Smooth muscle cell (in vitro differentiated cells): ENCODE measurements at regions not wholly inside any gene's neighbourhood (a gene's known extent, or its start where the extent isn't known, plus 50 kb on each side); places are given as distances from the start of the nearest gene placed in this dataset.

Experiments
- DNase-seq: peaks from one replicate; lab custom pipeline; 2025; ENCODE audit not compliant: unreplicated experiment; lab: John Stamatoyannopoulos, UW
- H2AFZ ChIP-seq: fragments of 200-600 bp; sonication (generic); 2 replicates; pipeline ENCODE4 v1.6.0; 2016; ENCODE audit warnings: antibody characterized with exemption, low read depth, mild to moderate bottlenecking
- H3F3A ChIP-seq: fragments of 200-600 bp; sonication (generic); 2 replicates; pipeline ENCODE4 v1.6.0; 2017; ENCODE audit warnings: antibody characterized with exemption, low read depth
- H3K27ac ChIP-seq: fragments of 200-600 bp; sonication (generic); 2 replicates; pipeline ENCODE4 v1.5.1; 2016; ENCODE audit warnings: low read depth, mild to moderate bottlenecking
- H3K27me3 ChIP-seq: fragments of 200-600 bp; sonication (generic); 2 replicates; pipeline ENCODE4 v1.6.1; 2016; ENCODE audit warnings: low read depth, mild to moderate bottlenecking
- H3K36me3 ChIP-seq: fragments of 200-600 bp; sonication (generic); 2 replicates; pipeline ENCODE4 v1.5.1; 2016; ENCODE audit warnings: low read depth
- H3K4me1 ChIP-seq: fragments of 200-600 bp; sonication (generic); 2 replicates; pipeline ENCODE4 v1.5.1; 2016; ENCODE audit warnings: low read depth
- H3K4me2 ChIP-seq: fragments of 200-600 bp; sonication (generic); 2 replicates; pipeline ENCODE4 v1.6.0; 2016; ENCODE audit warnings: mild to moderate bottlenecking
- H3K4me3 ChIP-seq: fragments of 200-600 bp; sonication (generic); 2 replicates; pipeline ENCODE4 v1.5.1; 2016; ENCODE audit warnings: mild to moderate bottlenecking
- H3K79me2 ChIP-seq: fragments of 200-600 bp; sonication (generic); 2 replicates; pipeline ENCODE4 v1.6.0; 2016; ENCODE audit warnings: low read depth, mild to moderate bottlenecking
- H3K9ac ChIP-seq: fragments of 200-600 bp; sonication (generic); 2 replicates; pipeline ENCODE4 v1.6.0; 2016; ENCODE audit warnings: low read depth
- H3K9me3 ChIP-seq: fragments of 200-600 bp; sonication (generic); replicated peaks from 2 replicates; pipeline ENCODE4 v1.5.1; 2016; ENCODE audit warnings: low read depth
- H4K20me1 ChIP-seq: fragments of 200-600 bp; sonication (generic); 2 replicates; pipeline ENCODE4 v1.6.0; 2016; ENCODE audit warnings: low read depth
- CTCF ChIP-seq: fragments of 200-600 bp; sonication (generic); IDR thresholded peaks from 2 replicates; pipeline ENCODE4 v1.5.1; 2017; ENCODE audit warnings: borderline replicate concordance, mild to moderate bottlenecking, antibody characterized with exemption; ENCODE audit not compliant: insufficient read depth, poor library complexity, severe bottlenecking
- WGBS: methylation state at CpG from one replicate; pipeline ENCODE4 v1.1.7; 2016; ENCODE audit warnings: low lambda C conversion rate; 5-methylcytosine and 5-hydroxymethylcytosine counted together

GRCh38 chr16:8376430-8376829 is 213.9 kb downstream of the TMEM114 start:
- Histone ChIP-seq H3F3A (no peaks in the 10 kb centered on the region), H3K4me3 (no peak overlapping the region), H3K9me3 (no peaks in the 10 kb centered on the region), H3K4me1 (peaks cover 12% of the 10 kb centered on the region), H2AFZ (no peak overlapping the region), H3K9ac (no peak overlapping the region), H3K4me2 (no peak overlapping the region), H3K27me3 (no peaks in the 10 kb centered on the region), H4K20me1 (no peaks in the 10 kb centered on the region), H3K36me3 (no peaks in the 10 kb centered on the region), H3K79me2 (no peaks in the 10 kb centered on the region), H3K27ac (no peak overlapping the region)
- no peak for TF ChIP-seq CTCF
- no peak for DNase-seq
- WGBS: 85% methylated on average over 2 of the region's 2 CpGs

- Histone ChIP-seq H3K9ac (no peak overlapping the region), H2AFZ (no peak overlapping the region), H3K4me1 (peaks cover 4% of the 10 kb centered on the region), H3K4me3 (no peak overlapping the region), H3K36me3 (no peaks in the 10 kb centered on the region), H3K27ac (no peak overlapping the region), H3K79me2 (no peaks in the 10 kb centered on the region), H3K4me2 (no peak overlapping the region), H3K27me3 (no peaks in the 10 kb centered on the region), H3K9me3 (no peaks in the 10 kb centered on the region), H4K20me1 (no peaks in the 10 kb centered on the region), H3F3A (no peaks in the 10 kb centered on the region)
- no peak for TF ChIP-seq CTCF
- 88% methylated on average over 1 of the region's 1 CpG for WGBS
- DNase-seq: no peak
Observed at GRCh38 chr16:8375232-8375587, 215.1 kb downstream of the TMEM114 start.

- Histone ChIP-seq H3K9ac (no peak overlapping the region), H3K4me2 (no peak overlapping the region), H3K36me3 (no peaks in the 10 kb centered on the region), H3K27me3 (no peaks in the 10 kb centered on the region), H3K4me3 (no peak overlapping the region), H3K27ac (no peak overlapping the region), H2AFZ (no peak overlapping the region), H4K20me1 (no peaks in the 10 kb centered on the region), H3K79me2 (no peaks in the 10 kb centered on the region), H3F3A (no peaks in the 10 kb centered on the region), H3K4me1 (no peaks in the 10 kb centered on the region), H3K9me3 (no peaks in the 10 kb centered on the region)
- no peak for DNase-seq
- TF ChIP-seq CTCF: no peak
- 72% methylated on average over 8 of the region's 8 CpGs for WGBS
Observed at GRCh38 chr16:8374586-8375231, 215.6 kb downstream of the TMEM114 start.

GRCh38 chr16:8373676-8374431 is 216.5 kb downstream of the TMEM114 start:
- no peak overlapping the region for H2AFZ ChIP-seq
- H3K36me3 ChIP-seq: no peaks in the 10 kb centered on the region
- no peak for TF ChIP-seq CTCF
- no peaks in the 10 kb centered on the region for H3K4me1 ChIP-seq
- no peaks in the 10 kb centered on the region for H3K27me3 ChIP-seq
- 90% methylated on average over 6 of the region's 6 CpGs for WGBS
- no peak overlapping the region for H3K4me3 ChIP-seq
- no peak overlapping the region for H3K27ac ChIP-seq
- H4K20me1 ChIP-seq: no peaks in the 10 kb centered on the region
- no peaks in the 10 kb centered on the region for H3K79me2 ChIP-seq
- no peak overlapping the region for H3K9ac ChIP-seq
- DNase-seq: no peak
- no peaks in the 10 kb centered on the region for H3K9me3 ChIP-seq
- H3K4me2 ChIP-seq: no peak overlapping the region
- H3F3A ChIP-seq: no peaks in the 10 kb centered on the region
